ENCODE measurements at regions not wholly inside any gene's neighbourhood (a gene's known extent, or its start where the extent isn't known, plus 50 kb on each side); places are given as distances from the start of the nearest gene placed in this dataset.
"Not testable (repeated sequence)": the region's sequence is repeated elsewhere in the genome, so short reads cannot be mapped to it uniquely, and the experiment has no call there.

- DNase-seq, result no peak
Observed at GRCh38 chr5:105230516-105231157, 1668.0 kb upstream of the NUDT12 start.

GRCh38 chr5:105218018-105218417 is 1655.4 kb upstream of the NUDT12 start:
- no peak for DNase-seq

- no peak for DNase-seq
Observed at GRCh38 chr5:105213078-105213477, 1650.5 kb upstream of the NUDT12 start.

GRCh38 chr5:105207066-105207465 is 1644.5 kb upstream of the NUDT12 start:
- no peak for DNase-seq

- no peak for DNase-seq
Observed at GRCh38 chr5:105197531-105197930, 1634.9 kb upstream of the NUDT12 start.

GRCh38 chr5:105195765-105196164 is 1633.2 kb upstream of the NUDT12 start:
- no peak for DNase-seq

GRCh38 chr5:105172918-105173317 is 1610.3 kb upstream of the NUDT12 start:
- DNase-seq, result no peak

GRCh38 chr5:105168806-105169205 is 1606.2 kb upstream of the NUDT12 start:
- no peak for DNase-seq

GRCh38 chr5:105167092-105167491 is 1604.5 kb upstream of the NUDT12 start:
- DNase-seq, result no peak

GRCh38 chr5:105163547-105163946 is 1601.0 kb upstream of the NUDT12 start:
- DNase-seq, result no peak

GRCh38 chr5:105162557-105162956 is 1600.0 kb upstream of the NUDT12 start:
- DNase-seq, result not testable (repeated sequence)

- no peak for DNase-seq
Observed at GRCh38 chr5:105158526-105158925, 1595.9 kb upstream of the NUDT12 start.

GRCh38 chr5:105150323-105150722 is 1587.7 kb upstream of the NUDT12 start:
- no peak for DNase-seq

- no peak for DNase-seq
Observed at GRCh38 chr5:105146867-105147266, 1584.3 kb upstream of the NUDT12 start.

GRCh38 chr5:105145152-105145551 is 1582.6 kb upstream of the NUDT12 start:
- no peak for DNase-seq

- no peak for DNase-seq
Observed at GRCh38 chr5:105134328-105134727, 1571.7 kb upstream of the NUDT12 start.

GRCh38 chr5:105133087-105133486 is 1570.5 kb upstream of the NUDT12 start:
- DNase-seq, result no peak

- DNase-seq, result no peak
Observed at GRCh38 chr5:105132581-105132980, 1570.0 kb upstream of the NUDT12 start.

- DNase-seq, result no peak
Observed at GRCh38 chr5:105131045-105131444, 1568.5 kb upstream of the NUDT12 start.

- no peak for DNase-seq
Observed at GRCh38 chr5:105101577-105101976, 1539.0 kb upstream of the NUDT12 start.

GRCh38 chr5:105088961-105089360 is 1526.4 kb upstream of the NUDT12 start:
- no peak for DNase-seq

- no peak for DNase-seq
Observed at GRCh38 chr5:105088102-105088501, 1525.5 kb upstream of the NUDT12 start.

GRCh38 chr5:105057893-105058292 is 1495.3 kb upstream of the NUDT12 start:
- DNase-seq, result no peak

GRCh38 chr5:105057001-105057436 is 1494.4 kb upstream of the NUDT12 start:
- DNase-seq, result no peak

- no peak for DNase-seq
Observed at GRCh38 chr5:105054406-105054805, 1491.8 kb upstream of the NUDT12 start.

All from activated CD4-positive, alpha-beta T cell treated with anti-CD3 and anti-CD28 coated beads, Interleukin-2, amount 50 U/mL, for 16 hours (primary cell).